Stomach (tissue), 4 donors: ENCODE measurements at regions not wholly inside any gene's neighbourhood (a gene's known extent, or its start where the extent isn't known, plus 50 kb on each side); places are given as distances from the start of the nearest gene placed in this dataset.

Source experiments
- CTCF ChIP-seq, 7 experiments: fragments of 450-650 bp in 4 of 7; fragments of 200-600 bp in 3 of 7; sonication (generic) in 3 of 7; IDR thresholded peaks; one replicate each; pipeline ENCODE4 v1.5.1; 2016 to 2019; ENCODE audit warnings: antibody characterized with exemption in 7 of 7, control low read depth in 2 of 7, mild to moderate bottlenecking in 1 of 7
- EP300 ChIP-seq: sonication (generic); formaldehyde crosslinking; IDR thresholded peaks from one replicate; pipeline ENCODE4 v1.6.1; 2017; ENCODE audit warnings: antibody characterized with exemption
- POLR2A ChIP-seq, 4 donors: fragments of 450-650 bp; IDR thresholded peaks; one replicate each; pipeline ENCODE4 v1.6.1; 2016; ENCODE audit warnings: antibody characterized with exemption in 4 of 4, control low read depth in 2 of 4, mild to moderate bottlenecking in 1 of 4, moderate library complexity in 1 of 4
- POLR2AphosphoS5 ChIP-seq, 3 donors: sonication (generic); formaldehyde crosslinking; IDR thresholded peaks; one replicate each; pipeline ENCODE4 v1.6.1; 2016; ENCODE audit warnings: antibody characterized with exemption in 3 of 3

GRCh38 chr9:12221470-12221869, 471.7 kb upstream of the TYRP1 start:
- no peak for TF ChIP-seq CTCF (IDR thresholded peaks at IDR 0.05)
- no peak for TF ChIP-seq POLR2A (IDR thresholded peaks at IDR 0.05)
- TF ChIP-seq POLR2AphosphoS5 (IDR thresholded peaks at IDR 0.05), result no peak
- TF ChIP-seq EP300, result no peak
